ENCODE measurements at regions not wholly inside any gene's neighbourhood (a gene's known extent, or its start where the extent isn't known, plus 50 kb on each side); places are given as distances from the start of the nearest gene placed in this dataset.

DNA sequence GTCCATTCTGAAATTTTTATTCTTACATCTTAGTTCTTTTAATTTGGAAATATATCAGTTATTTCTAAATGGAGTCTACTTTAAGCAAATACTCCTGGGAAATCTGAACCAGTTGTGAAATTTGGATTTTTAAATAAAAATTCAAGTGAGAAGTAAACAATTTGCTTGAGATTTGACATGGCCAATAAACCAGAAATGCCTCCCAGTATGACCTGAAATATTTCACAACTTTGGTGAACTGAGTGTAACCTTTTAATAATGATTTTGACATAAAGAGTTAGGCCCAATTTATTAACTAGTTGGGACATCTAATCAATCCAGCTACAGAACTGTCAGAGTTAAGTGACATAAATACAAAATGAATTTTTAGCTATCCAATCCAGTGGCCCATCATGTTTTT, 192.0 kb downstream of the ZC3H11B start:
- no peak for TF ChIP-seq EZH2 (IDR thresholded peaks at IDR 0.05)
- no peak for TF ChIP-seq EZH2phosphoT487 (IDR thresholded peaks at IDR 0.05)
- TF ChIP-seq, protein P1, sequence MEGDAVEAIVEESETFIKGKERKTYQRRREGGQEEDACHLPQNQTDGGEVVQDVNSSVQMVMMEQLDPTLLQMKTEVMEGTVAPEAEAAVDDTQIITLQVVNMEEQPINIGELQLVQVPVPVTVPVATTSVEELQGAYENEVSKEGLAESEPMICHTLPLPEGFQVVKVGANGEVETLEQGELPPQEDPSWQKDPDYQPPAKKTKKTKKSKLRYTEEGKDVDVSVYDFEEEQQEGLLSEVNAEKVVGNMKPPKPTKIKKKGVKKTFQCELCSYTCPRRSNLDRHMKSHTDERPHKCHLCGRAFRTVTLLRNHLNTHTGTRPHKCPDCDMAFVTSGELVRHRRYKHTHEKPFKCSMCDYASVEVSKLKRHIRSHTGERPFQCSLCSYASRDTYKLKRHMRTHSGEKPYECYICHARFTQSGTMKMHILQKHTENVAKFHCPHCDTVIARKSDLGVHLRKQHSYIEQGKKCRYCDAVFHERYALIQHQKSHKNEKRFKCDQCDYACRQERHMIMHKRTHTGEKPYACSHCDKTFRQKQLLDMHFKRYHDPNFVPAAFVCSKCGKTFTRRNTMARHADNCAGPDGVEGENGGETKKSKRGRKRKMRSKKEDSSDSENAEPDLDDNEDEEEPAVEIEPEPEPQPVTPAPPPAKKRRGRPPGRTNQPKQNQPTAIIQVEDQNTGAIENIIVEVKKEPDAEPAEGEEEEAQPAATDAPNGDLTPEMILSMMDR (IDR thresholded peaks at IDR 0.05) = no peak
- Mint-ChIP-seq H3K27me3 (ENCODE audit: insufficient read depth, low read depth) (no peaks in the 10 kb centered on the region), H3K27ac (no peak overlapping the region), H3K4me3 (no peak overlapping the region), H3K4me1 (no peaks in the 10 kb centered on the region), H3K36me3 (no peaks in the 10 kb centered on the region), H3K9me3 (no peaks in the 10 kb centered on the region)
- no peak overlapping the region for H3K4me2 ChIP-seq
- no peak overlapping the region for H2AFZ ChIP-seq (replicated peaks)
- H3K9me3 ChIP-seq (ENCODE audit: low read depth) = no peaks in the 10 kb centered on the region
- H4K20me1 ChIP-seq (ENCODE audit: low read depth) = no peaks in the 10 kb centered on the region
- H3K79me2 ChIP-seq (ENCODE audit: low read depth) = no peaks in the 10 kb centered on the region
- no peaks in the 10 kb centered on the region for H3K36me3 ChIP-seq
- H3K27me3 ChIP-seq = no peaks in the 10 kb centered on the region
- H3F3A ChIP-seq (ENCODE audit: low read depth) = no peaks in the 10 kb centered on the region
- DNase-seq (ENCODE audit: low spot score) = no peak
- no peak overlapping the region for H3K9ac ChIP-seq
- no peak overlapping the region for H3K4me3 ChIP-seq
- no peaks in the 10 kb centered on the region for H3K4me1 ChIP-seq
- no peak overlapping the region for H3K27ac ChIP-seq

DNA sequence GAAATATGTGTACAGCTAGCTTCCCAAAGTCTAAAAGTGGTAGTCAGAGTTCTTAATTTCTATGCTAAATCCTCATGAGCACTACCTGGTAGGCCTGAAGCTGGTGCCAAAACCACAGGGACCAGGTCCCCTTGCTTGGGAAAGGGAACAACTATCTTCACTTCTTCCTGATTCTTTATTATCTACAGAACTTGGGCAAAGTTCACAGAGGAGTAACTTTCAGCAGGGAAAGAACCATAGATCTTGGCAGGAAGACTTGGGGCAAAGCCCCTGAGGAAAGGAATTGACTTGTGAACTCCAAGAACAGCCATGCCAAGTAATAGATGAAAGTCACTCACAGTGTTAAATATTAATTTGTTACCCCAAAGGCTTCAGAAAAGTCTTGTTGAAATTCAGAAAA, 193.0 kb downstream of the ZC3H11B start:
- H3K4me3 ChIP-seq = no peak overlapping the region
- no peak for DNase-seq (ENCODE audit: low spot score)
- H3K4me2 ChIP-seq = no peak overlapping the region
- no peaks in the 10 kb centered on the region for H4K20me1 ChIP-seq (ENCODE audit: low read depth)
- no peak for TF ChIP-seq EZH2 (IDR thresholded peaks at IDR 0.05)
- no peak for TF ChIP-seq EZH2phosphoT487 (IDR thresholded peaks at IDR 0.05)
- TF ChIP-seq, protein P1 (IDR thresholded peaks at IDR 0.05) = no peak
- H3K79me2 ChIP-seq (ENCODE audit: low read depth) = no peaks in the 10 kb centered on the region
- no peaks in the 10 kb centered on the region for H3K4me1 ChIP-seq
- H3K27ac ChIP-seq = no peak overlapping the region
- H3K9me3 ChIP-seq (ENCODE audit: low read depth) = no peaks in the 10 kb centered on the region
- no peak overlapping the region for H3K4me3 Mint-ChIP-seq
- no peaks in the 10 kb centered on the region for H3K4me1 Mint-ChIP-seq
- no peak overlapping the region for H2AFZ ChIP-seq (replicated peaks)
- H3K36me3 Mint-ChIP-seq = no peaks in the 10 kb centered on the region
- H3K27me3 ChIP-seq = no peaks in the 10 kb centered on the region
- no peak overlapping the region for H3K9ac ChIP-seq
- H3K27me3 Mint-ChIP-seq (ENCODE audit: insufficient read depth, low read depth) = no peaks in the 10 kb centered on the region
- no peaks in the 10 kb centered on the region for H3F3A ChIP-seq (ENCODE audit: low read depth)
- H3K9me3 Mint-ChIP-seq = no peaks in the 10 kb centered on the region
- no peak overlapping the region for H3K27ac Mint-ChIP-seq
- no peaks in the 10 kb centered on the region for H3K36me3 ChIP-seq

DNA sequence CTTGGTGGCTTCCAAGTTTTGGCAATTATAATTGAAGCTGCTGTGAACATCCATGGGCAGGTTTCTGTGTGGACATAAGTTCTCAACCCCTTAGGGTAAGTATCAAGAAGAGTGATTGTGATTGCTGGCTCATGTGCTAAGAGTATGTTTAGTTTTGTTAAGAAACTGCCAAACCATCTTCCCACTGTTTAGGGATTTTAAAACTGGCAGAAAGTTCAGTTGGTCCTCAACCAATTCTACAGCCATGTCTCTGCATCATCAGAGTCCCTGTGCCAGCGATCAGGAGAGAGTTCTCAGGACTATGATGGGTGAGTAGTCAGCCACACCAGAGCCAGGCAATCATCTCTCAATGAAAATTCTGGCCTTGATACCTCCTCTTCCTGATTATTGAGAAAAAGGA, 193.8 kb downstream of the ZC3H11B start:
- Histone ChIP-seq H3K9me3 (ENCODE audit: low read depth) (no peaks in the 10 kb centered on the region), H3K4me1 (no peaks in the 10 kb centered on the region), H3K9ac (no peak overlapping the region), H4K20me1 (ENCODE audit: low read depth) (no peaks in the 10 kb centered on the region), H3K4me3 (no peak overlapping the region), H3K36me3 (no peaks in the 10 kb centered on the region), H3K4me2 (no peak overlapping the region), H3K27ac (no peak overlapping the region), H3F3A (ENCODE audit: low read depth) (no peaks in the 10 kb centered on the region), H2AFZ (replicated peaks) (no peak overlapping the region), H3K27me3 (no peaks in the 10 kb centered on the region), H3K79me2 (ENCODE audit: low read depth) (no peaks in the 10 kb centered on the region)
- TF ChIP-seq, protein P1 (IDR thresholded peaks at IDR 0.05) = no peak
- TF ChIP-seq EZH2 (IDR thresholded peaks at IDR 0.05) = no peak
- no peak for TF ChIP-seq EZH2phosphoT487 (IDR thresholded peaks at IDR 0.05)
- no peaks in the 10 kb centered on the region for H3K9me3 Mint-ChIP-seq
- DNase-seq (ENCODE audit: low spot score) = no peak
- no peaks in the 10 kb centered on the region for H3K36me3 Mint-ChIP-seq
- no peak overlapping the region for H3K27ac Mint-ChIP-seq
- H3K4me1 Mint-ChIP-seq = no peaks in the 10 kb centered on the region
- H3K27me3 Mint-ChIP-seq (ENCODE audit: insufficient read depth, low read depth) = no peaks in the 10 kb centered on the region
- no peak overlapping the region for H3K4me3 Mint-ChIP-seq

DNA sequence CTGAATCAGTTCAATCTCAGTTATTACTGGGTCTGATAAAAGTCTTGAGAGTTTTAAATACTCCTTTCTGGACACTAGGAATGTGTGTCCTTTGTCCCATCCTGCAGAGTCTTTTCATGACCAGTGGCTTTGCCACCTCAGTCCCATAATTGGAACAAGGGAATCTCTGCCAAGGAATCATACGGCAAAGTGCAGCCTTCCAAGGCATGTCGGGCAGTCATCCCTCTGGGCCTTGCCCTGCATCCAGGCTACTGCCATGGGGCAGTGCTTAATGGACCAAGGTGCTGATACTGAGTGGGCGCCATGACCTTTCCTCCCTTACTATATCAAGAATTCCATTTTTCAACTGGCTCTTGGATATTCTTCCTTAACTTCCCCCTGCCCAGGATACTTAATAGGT, 195.3 kb downstream of the ZC3H11B start:
- Histone ChIP-seq H3K36me3 (no peaks in the 10 kb centered on the region), H2AFZ (replicated peaks) (no peak overlapping the region), H3F3A (ENCODE audit: low read depth) (no peaks in the 10 kb centered on the region), H3K79me2 (ENCODE audit: low read depth) (no peaks in the 10 kb centered on the region), H4K20me1 (ENCODE audit: low read depth) (no peaks in the 10 kb centered on the region), H3K4me2 (no peak overlapping the region), H3K4me1 (no peaks in the 10 kb centered on the region), H3K27me3 (no peaks in the 10 kb centered on the region), H3K9ac (no peak overlapping the region), H3K4me3 (no peak overlapping the region), H3K9me3 (ENCODE audit: low read depth) (no peaks in the 10 kb centered on the region), H3K27ac (no peak overlapping the region)
- H3K27ac Mint-ChIP-seq = no peak overlapping the region
- H3K9me3 Mint-ChIP-seq = no peaks in the 10 kb centered on the region
- H3K36me3 Mint-ChIP-seq = no peaks in the 10 kb centered on the region
- DNase-seq (ENCODE audit: low spot score) = no peak
- H3K27me3 Mint-ChIP-seq (ENCODE audit: insufficient read depth, low read depth) = no peaks in the 10 kb centered on the region
- no peaks in the 10 kb centered on the region for H3K4me1 Mint-ChIP-seq
- no peak overlapping the region for H3K4me3 Mint-ChIP-seq
- TF ChIP-seq EZH2phosphoT487 (IDR thresholded peaks at IDR 0.05) = no peak
- TF ChIP-seq, protein P1 (IDR thresholded peaks at IDR 0.05) = no peak
- no peak for TF ChIP-seq EZH2 (IDR thresholded peaks at IDR 0.05)

Measured in neural progenitor cell (in vitro differentiated cells).